A673 (cell line): ENCODE measurements at regions not wholly inside any gene's neighbourhood (a gene's known extent, or its start where the extent isn't known, plus 50 kb on each side); places are given as distances from the start of the nearest gene placed in this dataset.

Experiments
- BruUV-seq: library from RNA; stranded (reverse); fragments of 400-500 nt; replicated peaks from 2 replicates; lab custom pipeline; 2021; lab: Mats Ljungman, UMichigan
- CTCF ChIA-PET: fragments of 300-600 bp; sonication (Branson Sonifier 250); formaldehyde crosslinking; loops from one replicate; lab custom pipeline; 2022; ENCODE audit warnings: antibody characterized with exemption; lab: Charles Lee
- POLR2A ChIA-PET: fragments of 300-600 bp; sonication (Branson Sonifier 250); formaldehyde crosslinking; loops from one replicate; lab custom pipeline; 2022; ENCODE audit warnings: antibody characterized with exemption; ENCODE audit not compliant: low non-redundant PET; lab: Charles Lee
- DNase-seq: peaks from one replicate; pipeline ENCODE4 v3.0.0-alpha.2; 2015; ENCODE audit warnings: low spot score
- H3K27ac ChIP-seq: fragments of 200-600 bp; sonication (generic); 2 replicates; pipeline ENCODE4 v1.5.1; 2016; ENCODE audit warnings: mixed run types, low read depth, mild to moderate bottlenecking, mixed read lengths, antibody characterized with exemption, low read length; ENCODE audit not compliant: poor library complexity, severe bottlenecking
- H3K27me3 ChIP-seq: fragments of 200-600 bp; sonication (generic); replicated peaks from 2 replicates; pipeline ENCODE4 v1.6.1; 2017; ENCODE audit warnings: mixed run types, low read depth, mild to moderate bottlenecking, mixed read lengths, antibody characterized with exemption, low read length; ENCODE audit not compliant: insufficient read depth, poor library complexity
- H3K36me3 ChIP-seq: fragments of 200-600 bp; sonication (generic); 2 replicates; pipeline ENCODE4 v1.6.1; 2016; ENCODE audit warnings: mixed run types, mild to moderate bottlenecking, mixed read lengths, antibody characterized with exemption, low read length; ENCODE audit not compliant: insufficient read depth, poor library complexity, severe bottlenecking
- H3K4me1 ChIP-seq: fragments of 200-600 bp; sonication (generic); 2 replicates; pipeline ENCODE4 v1.6.1; 2017; ENCODE audit warnings: mixed run types, mild to moderate bottlenecking, mixed read lengths, antibody characterized with exemption, low read length; ENCODE audit not compliant: insufficient read depth, poor library complexity, severe bottlenecking
- H3K4me3 ChIP-seq: fragments of 200-600 bp; sonication (generic); 2 replicates; pipeline ENCODE4 v1.5.1; 2016; ENCODE audit warnings: low read depth, mixed run types, mild to moderate bottlenecking, mixed read lengths, low read length; ENCODE audit not compliant: poor library complexity, severe bottlenecking
- H3K9me3 ChIP-seq: fragments of 200-600 bp; sonication (generic); 2 replicates; pipeline ENCODE4 v1.6.1; 2016; ENCODE audit warnings: mixed run types, low read depth, mild to moderate bottlenecking, mixed read lengths, antibody characterized with exemption, low read length; ENCODE audit not compliant: poor library complexity, severe bottlenecking
- CTCF ChIP-seq: fragments of 300-800, 200-600 bp; sonication (generic); conservative IDR thresholded peaks from 2 replicates; pipeline ENCODE4 v1.5.1; 2017; ENCODE audit warnings: low read depth, mild to moderate bottlenecking, antibody characterized with exemption, low read length, moderate library complexity, mixed read lengths
- EZH2 ChIP-seq: fragments of 200-600 bp; sonication (generic); IDR thresholded peaks from 2 replicates; pipeline ENCODE4 v1.6.1; 2017; ENCODE audit warnings: borderline replicate concordance, low read depth, mild to moderate bottlenecking, mixed read lengths, antibody characterized with exemption, low read length; ENCODE audit not compliant: poor library complexity, severe bottlenecking
- intact Hi-C: fragments of 100-400 bp; cut with micrococcal nuclease; formaldehyde crosslinking; loops from one replicate; pipeline ENCODE4 v1.10.0; 2022; ENCODE audit not compliant: unreplicated experiment

GRCh38 chr6:134674562-134674961, 275.3 kb downstream of the ALDH8A1 start:
- DNase-seq: no peak
- H3K9me3 ChIP-seq: no peaks in the 10 kb centered on the region
- H3K4me1 ChIP-seq: peaks cover 65% of the 10 kb centered on the region
- no TSS peak for BruUV-seq
- TF ChIP-seq CTCF (no peak), EZH2 (no peak)
- H3K27me3 ChIP-seq: no peaks in the 10 kb centered on the region
- H3K36me3 ChIP-seq: no peaks in the 10 kb centered on the region
- intact Hi-C loops: loop anchor here (10.0 kb wide), 2 partner anchors 150 to 500 kb away; no protein-coding TSS in a partner anchor
- H3K27ac ChIP-seq: no peak overlapping the region
- CTCF ChIA-PET: no interaction called here
- H3K4me3 ChIP-seq: no peak overlapping the region
- POLR2A ChIA-PET: no interaction called here

- Histone ChIP-seq H3K27ac (no peak overlapping the region), H3K9me3 (no peaks in the 10 kb centered on the region), H3K4me3 (no peak overlapping the region), H3K4me1 (peaks cover 19% of the 10 kb centered on the region), H3K27me3 (no peaks in the 10 kb centered on the region), H3K36me3 (no peaks in the 10 kb centered on the region)
- no TSS peak for BruUV-seq
- ChIA-PET CTCF (no interaction called here), POLR2A (no interaction called here)
- intact Hi-C loops: no loop called here
- DNase-seq: no peak
- no peak for TF ChIP-seq CTCF
- TF ChIP-seq EZH2: no peak
Measured at GRCh38 chr6:134669485-134669884, 280.4 kb downstream of the ALDH8A1 start.

GRCh38 chr6:134667111-134667510, 282.8 kb downstream of the ALDH8A1 start:
- ChIA-PET CTCF (no interaction called here), POLR2A (no interaction called here)
- peaks cover 3% of the 10 kb centered on the region for H3K4me1 ChIP-seq
- no TSS peak for BruUV-seq
- H3K27me3 ChIP-seq: no peaks in the 10 kb centered on the region
- H3K9me3 ChIP-seq: no peaks in the 10 kb centered on the region
- intact Hi-C loops: no loop called here
- H3K27ac ChIP-seq: no peak overlapping the region
- no peak for DNase-seq
- no peaks in the 10 kb centered on the region for H3K36me3 ChIP-seq
- TF ChIP-seq EZH2 (no peak), CTCF (no peak)
- no peak overlapping the region for H3K4me3 ChIP-seq
